ENCODE measurements at regions not wholly inside any gene's neighbourhood (a gene's known extent, or its start where the extent isn't known, plus 50 kb on each side); places are given as distances from the start of the nearest gene placed in this dataset.

DNA sequence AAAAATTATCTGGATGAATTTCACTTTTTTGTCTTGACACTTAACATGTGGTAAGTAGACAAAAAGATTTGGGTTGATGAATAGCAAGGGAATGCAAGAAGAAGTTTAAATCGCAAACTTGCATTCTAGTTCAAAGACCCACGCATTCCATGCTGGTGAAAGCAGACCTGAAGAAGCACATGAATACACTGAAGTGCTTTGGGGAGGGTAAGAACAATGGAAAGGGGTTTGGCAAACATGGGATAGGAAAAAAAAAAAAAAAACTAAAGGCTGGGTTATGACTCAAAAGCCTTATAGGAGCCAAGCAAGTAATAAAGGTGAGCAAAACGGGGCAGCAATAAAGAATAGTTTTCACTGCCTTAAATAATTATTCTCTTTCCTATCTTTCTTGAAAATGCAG lies 450.2 kb downstream of the LMO4 start:
- H2AK5ac ChIP-seq (ENCODE audit: low read depth, low read length): no peak overlapping the region

DNA sequence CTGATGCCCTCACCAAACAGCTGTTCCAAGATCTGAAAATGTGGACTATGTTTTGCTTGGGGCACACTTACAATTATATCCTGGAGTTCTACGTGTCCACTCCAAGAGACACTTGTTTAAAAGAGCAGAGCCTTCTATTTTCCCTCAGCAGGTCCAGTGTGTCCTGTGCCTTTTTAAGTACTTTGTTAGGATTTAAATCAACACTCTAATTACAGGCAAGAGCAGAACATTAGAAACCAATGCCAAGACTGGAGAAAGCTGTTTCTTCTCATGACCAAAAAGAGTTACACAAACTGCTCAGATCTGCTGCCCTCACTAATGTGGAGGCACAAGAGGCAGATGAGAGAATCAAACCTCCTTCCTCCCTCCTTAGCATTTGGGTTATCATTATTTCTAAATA lies 452.9 kb downstream of the LMO4 start:
- Histone ChIP-seq H2BK12ac (ENCODE audit: low read length) (no peak overlapping the region), H3K4me3 (ENCODE audit: low read length in 2 of 2) (no peak overlapping the region), H2BK15ac (ENCODE audit: low read length) (no peak overlapping the region), H3K4ac (ENCODE audit: low read length) (no peak overlapping the region), H4K91ac (ENCODE audit: low read depth, low read length, poor library complexity) (no peak overlapping the region), H2BK120ac (ENCODE audit: low read depth, low read length) (no peak overlapping the region), H4K8ac (ENCODE audit: low read depth, low read length) (no peak overlapping the region), H3K9me3 (replicated peaks in 1 of 2; ENCODE audit: control insufficient read depth in 2 of 2, insufficient read depth in 1 of 2, low read depth in 1 of 2, low read length in 2 of 2) (no peaks in the 10 kb centered on the region), H3K9ac (ENCODE audit: low read depth, low read length, poor library complexity) (no peak overlapping the region), H3K27ac (replicated peaks; ENCODE audit: low read length) (no peak overlapping the region), H3K79me1 (ENCODE audit: low read depth, low read length) (no peaks in the 10 kb centered on the region), H2AFZ (ENCODE audit: low read length) (no peak overlapping the region), H3K36me3 (replicated peaks in 1 of 2; ENCODE audit: control insufficient read depth in 2 of 2, insufficient read depth in 2 of 2, low read length in 2 of 2) (no peaks in the 10 kb centered on the region), H3K14ac (ENCODE audit: low read length) (no peak overlapping the region), H2AK5ac (ENCODE audit: low read depth, low read length) (no peak overlapping the region), H3K27me3 (ENCODE audit: control insufficient read depth in 3 of 3, insufficient read depth in 3 of 3, low read depth in 1 of 3, low read length in 3 of 3) (no peaks in the 10 kb centered on the region), H3K23ac (ENCODE audit: low read depth, low read length, poor library complexity) (no peak overlapping the region), H3K4me1 (ENCODE audit: control insufficient read depth in 2 of 2, insufficient read depth in 1 of 2, low read depth in 1 of 2, low read length in 2 of 2) (no peaks in the 10 kb centered on the region), H3K4me2 (ENCODE audit: insufficient read depth, low read length, poor library complexity, severe bottlenecking) (no peak overlapping the region), H2BK5ac (ENCODE audit: low read length) (no peak overlapping the region), H3K18ac (ENCODE audit: low read length) (no peak overlapping the region)
- no peak for DNase-seq (ENCODE audit: low spot score)
- no CpG with 5 or more reads among the region's 1 CpG for WGBS, 2 donors (ENCODE audit: extremely low coverage in 2 of 2, insufficient read length in 2 of 2, insufficient replicate concordance in 1 of 2)

More for the DNA sequence above, 450.2 kb downstream of the LMO4 start:
- H2BK15ac ChIP-seq (ENCODE audit: low read length): no peak overlapping the region
- no peaks in the 10 kb centered on the region for H3K79me1 ChIP-seq (ENCODE audit: low read depth, low read length)
- no peak overlapping the region for H2AFZ ChIP-seq (ENCODE audit: low read length)
- no peak overlapping the region for H3K4me2 ChIP-seq (ENCODE audit: insufficient read depth, low read length, poor library complexity, severe bottlenecking)
- H3K36me3 ChIP-seq (replicated peaks in 1 of 2; ENCODE audit: control insufficient read depth in 2 of 2, insufficient read depth in 2 of 2, low read length in 2 of 2): no peaks in the 10 kb centered on the region
- no peaks in the 10 kb centered on the region for H3K9me3 ChIP-seq (replicated peaks in 1 of 2; ENCODE audit: control insufficient read depth in 2 of 2, insufficient read depth in 1 of 2, low read depth in 1 of 2, low read length in 2 of 2)
- no peak overlapping the region for H3K4me3 ChIP-seq (ENCODE audit: low read length in 2 of 2)
- H3K27ac ChIP-seq (replicated peaks; ENCODE audit: low read length): no peak overlapping the region
- H4K8ac ChIP-seq (ENCODE audit: low read depth, low read length): no peak overlapping the region
- WGBS, 2 donors (ENCODE audit: extremely low coverage in 2 of 2, insufficient read length in 2 of 2, insufficient replicate concordance in 1 of 2): no CpG with 5 or more reads among the region's 3 CpGs
- no peak overlapping the region for H3K14ac ChIP-seq (ENCODE audit: low read length)
- H3K4ac ChIP-seq (ENCODE audit: low read length): no peak overlapping the region
- H3K27me3 ChIP-seq (ENCODE audit: control insufficient read depth in 3 of 3, insufficient read depth in 3 of 3, low read depth in 1 of 3, low read length in 3 of 3): no peaks in the 10 kb centered on the region
- H2BK5ac ChIP-seq (ENCODE audit: low read length): no peak overlapping the region
- no peak overlapping the region for H3K18ac ChIP-seq (ENCODE audit: low read length)
- no peak overlapping the region for H2BK12ac ChIP-seq (ENCODE audit: low read length)
- no peak overlapping the region for H3K9ac ChIP-seq (ENCODE audit: low read depth, low read length, poor library complexity)
- H3K4me1 ChIP-seq (ENCODE audit: control insufficient read depth in 2 of 2, insufficient read depth in 1 of 2, low read depth in 1 of 2, low read length in 2 of 2): no peaks in the 10 kb centered on the region
- no peak overlapping the region for H3K23ac ChIP-seq (ENCODE audit: low read depth, low read length, poor library complexity)
- no peak overlapping the region for H2BK120ac ChIP-seq (ENCODE audit: low read depth, low read length)
- H4K91ac ChIP-seq (ENCODE audit: low read depth, low read length, poor library complexity): no peak overlapping the region
- no peak for DNase-seq (ENCODE audit: low spot score)

DNA sequence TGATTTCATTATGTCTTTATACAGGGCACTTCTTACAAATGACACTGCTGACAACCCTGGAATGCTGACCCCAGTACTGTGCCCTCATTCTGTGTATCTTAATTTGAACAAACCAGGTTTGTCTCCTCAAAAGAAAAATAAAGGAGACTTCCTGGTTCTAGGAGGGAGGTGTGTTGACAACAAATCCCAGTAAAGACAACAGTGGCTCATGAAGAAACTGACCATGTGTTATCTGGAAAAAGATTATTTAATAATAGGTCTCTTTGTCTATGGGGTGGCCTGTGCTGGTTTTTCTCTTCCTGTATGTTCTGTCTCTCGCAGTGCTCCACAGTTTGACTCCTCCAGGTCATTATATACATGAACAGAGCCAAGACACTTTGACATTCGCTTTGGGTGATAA lies 454.6 kb downstream of the LMO4 start:
- Histone ChIP-seq H2BK120ac (ENCODE audit: low read depth, low read length) (no peak overlapping the region), H3K27me3 (ENCODE audit: control insufficient read depth in 3 of 3, insufficient read depth in 3 of 3, low read depth in 1 of 3, low read length in 3 of 3) (no peaks in the 10 kb centered on the region), H3K4me1 (ENCODE audit: control insufficient read depth in 2 of 2, insufficient read depth in 1 of 2, low read depth in 1 of 2, low read length in 2 of 2) (no peaks in the 10 kb centered on the region), H4K8ac (ENCODE audit: low read depth, low read length) (no peak overlapping the region), H2AK5ac (ENCODE audit: low read depth, low read length) (no peak overlapping the region), H3K14ac (ENCODE audit: low read length) (no peak overlapping the region), H4K91ac (ENCODE audit: low read depth, low read length, poor library complexity) (no peak overlapping the region), H3K4me3 (ENCODE audit: low read length in 2 of 2) (no peak overlapping the region), H3K4ac (ENCODE audit: low read length) (no peak overlapping the region), H3K36me3 (replicated peaks in 1 of 2; ENCODE audit: control insufficient read depth in 2 of 2, insufficient read depth in 2 of 2, low read length in 2 of 2) (no peaks in the 10 kb centered on the region), H2BK5ac (ENCODE audit: low read length) (no peak overlapping the region), H2BK12ac (ENCODE audit: low read length) (no peak overlapping the region), H3K18ac (ENCODE audit: low read length) (no peak overlapping the region), H3K27ac (replicated peaks; ENCODE audit: low read length) (no peak overlapping the region), H3K4me2 (ENCODE audit: insufficient read depth, low read length, poor library complexity, severe bottlenecking) (no peak overlapping the region), H2AFZ (ENCODE audit: low read length) (no peak overlapping the region), H3K23ac (ENCODE audit: low read depth, low read length, poor library complexity) (no peak overlapping the region), H3K9me3 (replicated peaks in 1 of 2; ENCODE audit: control insufficient read depth in 2 of 2, insufficient read depth in 1 of 2, low read depth in 1 of 2, low read length in 2 of 2) (no peaks in the 10 kb centered on the region), H3K9ac (ENCODE audit: low read depth, low read length, poor library complexity) (no peak overlapping the region), H2BK15ac (ENCODE audit: low read length) (no peak overlapping the region), H3K79me1 (ENCODE audit: low read depth, low read length) (no peaks in the 10 kb centered on the region)
- DNase-seq (ENCODE audit: low spot score): no peak
- WGBS, 2 donors (ENCODE audit: extremely low coverage in 2 of 2, insufficient read length in 2 of 2, insufficient replicate concordance in 1 of 2): no CpG with 5 or more reads among the region's 2 CpGs

GRCh38 chr1:87785386-87785785 lies 456.7 kb downstream of the LMO4 start:
- Histone ChIP-seq H2AFZ (ENCODE audit: low read length) (no peak overlapping the region), H3K79me1 (ENCODE audit: low read depth, low read length) (no peaks in the 10 kb centered on the region), H3K9ac (ENCODE audit: low read depth, low read length, poor library complexity) (no peak overlapping the region), H2BK5ac (ENCODE audit: low read length) (no peak overlapping the region), H3K4ac (ENCODE audit: low read length) (no peak overlapping the region), H2BK12ac (ENCODE audit: low read length) (no peak overlapping the region), H3K14ac (ENCODE audit: low read length) (no peak overlapping the region), H2AK5ac (ENCODE audit: low read depth, low read length) (no peak overlapping the region), H4K91ac (ENCODE audit: low read depth, low read length, poor library complexity) (no peak overlapping the region), H3K4me1 (ENCODE audit: control insufficient read depth in 2 of 2, insufficient read depth in 1 of 2, low read depth in 1 of 2, low read length in 2 of 2) (no peaks in the 10 kb centered on the region), H2BK120ac (ENCODE audit: low read depth, low read length) (no peak overlapping the region), H3K36me3 (replicated peaks in 1 of 2; ENCODE audit: control insufficient read depth in 2 of 2, insufficient read depth in 2 of 2, low read length in 2 of 2) (no peaks in the 10 kb centered on the region), H3K9me3 (replicated peaks in 1 of 2; ENCODE audit: control insufficient read depth in 2 of 2, insufficient read depth in 1 of 2, low read depth in 1 of 2, low read length in 2 of 2) (no peaks in the 10 kb centered on the region), H3K4me3 (ENCODE audit: low read length in 2 of 2) (no peak overlapping the region), H3K4me2 (ENCODE audit: insufficient read depth, low read length, poor library complexity, severe bottlenecking) (no peak overlapping the region), H3K18ac (ENCODE audit: low read length) (no peak overlapping the region), H3K23ac (ENCODE audit: low read depth, low read length, poor library complexity) (no peak overlapping the region), H2BK15ac (ENCODE audit: low read length) (no peak overlapping the region), H3K27me3 (ENCODE audit: control insufficient read depth in 3 of 3, insufficient read depth in 3 of 3, low read depth in 1 of 3, low read length in 3 of 3) (no peaks in the 10 kb centered on the region), H4K8ac (ENCODE audit: low read depth, low read length) (no peak overlapping the region), H3K27ac (replicated peaks; ENCODE audit: low read length) (no peak overlapping the region)
- no peak for DNase-seq (ENCODE audit: low spot score)
- WGBS, 2 donors (ENCODE audit: extremely low coverage in 2 of 2, insufficient read length in 2 of 2, insufficient replicate concordance in 1 of 2): no CpG with 5 or more reads among the region's 1 CpG
